ENCODE measurements at regions not wholly inside any gene's neighbourhood (a gene's known extent, or its start where the extent isn't known, plus 50 kb on each side); places are given as distances from the start of the nearest gene placed in this dataset.

DNA sequence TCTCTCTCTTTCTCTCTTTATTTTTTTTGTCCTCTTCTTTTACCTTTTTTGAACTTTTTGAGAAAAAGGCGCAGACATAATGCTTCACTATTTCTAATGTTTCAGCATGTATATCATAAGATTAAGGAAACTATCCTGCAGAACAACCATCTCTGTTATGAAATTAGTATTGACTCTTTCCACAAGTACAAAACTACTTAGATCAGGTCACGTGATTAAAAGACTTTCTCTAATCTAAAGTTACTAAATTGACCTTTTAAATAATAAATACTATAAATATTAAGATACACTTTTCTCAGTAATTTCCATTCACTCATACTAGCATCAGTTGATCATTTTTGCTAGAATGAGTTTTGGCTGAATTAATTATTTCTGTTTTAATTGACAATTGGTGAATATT is 844.5 kb upstream of the LRFN5 start:
- Histone ChIP-seq H3K4me3 (no peak overlapping the region), H3K4me1 (no peaks in the 10 kb centered on the region), H3K27ac (no peak overlapping the region), H3K9me3 (no peaks in the 10 kb centered on the region), H3K4me2 (no peak overlapping the region)
- ChIA-PET POLR2A (no interaction called here), CTCF (no interaction called here)
- no peak for ATAC-seq
- TF ChIP-seq USF2 (IDR thresholded peaks at IDR 0.05) (peak; percentile 29; the same call in 1 of the 2 replicates), KDM1A (IDR thresholded peaks at IDR 0.05; ENCODE audit: low read depth) (no peak)
- no peak for FAIRE-seq
- WGBS (ENCODE audit: missing lambda C conversion rate) = 5% methylated on average over 2 of the region's 2 CpGs
- DNase-seq (ENCODE audit: low read depth in 1 of 2, low spot score in 1 of 2) = no peak

- DNase-seq (ENCODE audit: low read depth in 1 of 2, low spot score in 1 of 2) (no peak), FAIRE-seq (no peak), ATAC-seq (no peak)
- Histone ChIP-seq H3K27ac (no peak overlapping the region), H3K9me3 (no peaks in the 10 kb centered on the region), H3K4me3 (no peak overlapping the region), H3K4me2 (no peak overlapping the region), H3K4me1 (no peaks in the 10 kb centered on the region)
- no peak for TF ChIP-seq ZC3H11A (IDR thresholded peaks at IDR 0.05)
- CTCF ChIA-PET = no interaction called here
- POLR2A ChIA-PET = no interaction called here
Measured at GRCh38 chr14:40760704-40761103, 846.0 kb upstream of the LRFN5 start.

DNA sequence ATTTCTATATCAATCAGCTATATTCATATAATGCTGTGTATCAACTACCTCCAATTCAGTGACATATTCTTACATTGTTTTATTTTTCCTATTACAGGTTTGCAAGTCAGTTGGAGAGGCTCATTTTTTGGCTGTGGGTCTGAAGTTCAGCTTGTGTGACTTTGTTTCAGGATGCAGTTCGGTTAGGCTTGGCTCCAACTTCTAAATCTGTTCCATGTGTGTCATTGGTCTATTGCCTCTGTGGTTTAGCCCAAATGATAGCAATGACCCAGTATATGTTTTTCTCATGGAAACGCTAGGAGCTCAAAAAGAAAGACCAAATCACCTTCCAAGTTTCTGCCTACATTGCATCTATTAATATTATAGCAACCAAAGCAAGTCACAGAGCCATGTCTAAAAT is 848.6 kb upstream of the LRFN5 start:
- POLR2A ChIA-PET = no interaction called here
- no peak for FAIRE-seq
- no peak for ATAC-seq
- DNase-seq (ENCODE audit: low read depth in 1 of 2, low spot score in 1 of 2) = no peak
- Histone ChIP-seq H3K4me3 (no peak overlapping the region), H3K4me2 (no peak overlapping the region), H3K4me1 (no peaks in the 10 kb centered on the region), H3K27ac (no peak overlapping the region), H3K9me3 (no peaks in the 10 kb centered on the region)
- WGBS (ENCODE audit: missing lambda C conversion rate) = 3% methylated on average over 2 of the region's 2 CpGs
- CTCF ChIA-PET = no interaction called here
- TF ChIP-seq JUN (IDR thresholded peaks at IDR 0.05) (no peak), HOXA7 (CRISPR knock-in tag; IDR thresholded peaks at IDR 0.05) (no peak), NPAS2 (CRISPR knock-in tag; IDR thresholded peaks at IDR 0.05; ENCODE audit: borderline replicate concordance) (no peak), SMC3 (IDR thresholded peaks at IDR 0.05) (no peak)
- TF ChIP-seq, protein P1, sequence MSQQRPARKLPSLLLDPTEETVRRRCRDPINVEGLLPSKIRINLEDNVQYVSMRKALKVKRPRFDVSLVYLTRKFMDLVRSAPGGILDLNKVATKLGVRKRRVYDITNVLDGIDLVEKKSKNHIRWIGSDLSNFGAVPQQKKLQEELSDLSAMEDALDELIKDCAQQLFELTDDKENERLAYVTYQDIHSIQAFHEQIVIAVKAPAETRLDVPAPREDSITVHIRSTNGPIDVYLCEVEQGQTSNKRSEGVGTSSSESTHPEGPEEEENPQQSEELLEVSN (IDR thresholded peaks at IDR 0.05; ENCODE audit: borderline replicate concordance, low read depth) = no peak
- TF ChIP-seq, protein P2, sequence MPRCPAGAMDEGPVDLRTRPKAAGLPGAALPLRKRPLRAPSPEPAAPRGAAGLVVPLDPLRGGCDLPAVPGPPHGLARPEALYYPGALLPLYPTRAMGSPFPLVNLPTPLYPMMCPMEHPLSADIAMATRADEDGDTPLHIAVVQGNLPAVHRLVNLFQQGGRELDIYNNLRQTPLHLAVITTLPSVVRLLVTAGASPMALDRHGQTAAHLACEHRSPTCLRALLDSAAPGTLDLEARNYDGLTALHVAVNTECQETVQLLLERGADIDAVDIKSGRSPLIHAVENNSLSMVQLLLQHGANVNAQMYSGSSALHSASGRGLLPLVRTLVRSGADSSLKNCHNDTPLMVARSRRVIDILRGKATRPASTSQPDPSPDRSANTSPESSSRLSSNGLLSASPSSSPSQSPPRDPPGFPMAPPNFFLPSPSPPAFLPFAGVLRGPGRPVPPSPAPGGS (IDR thresholded peaks at IDR 0.05) = no peak

DNA sequence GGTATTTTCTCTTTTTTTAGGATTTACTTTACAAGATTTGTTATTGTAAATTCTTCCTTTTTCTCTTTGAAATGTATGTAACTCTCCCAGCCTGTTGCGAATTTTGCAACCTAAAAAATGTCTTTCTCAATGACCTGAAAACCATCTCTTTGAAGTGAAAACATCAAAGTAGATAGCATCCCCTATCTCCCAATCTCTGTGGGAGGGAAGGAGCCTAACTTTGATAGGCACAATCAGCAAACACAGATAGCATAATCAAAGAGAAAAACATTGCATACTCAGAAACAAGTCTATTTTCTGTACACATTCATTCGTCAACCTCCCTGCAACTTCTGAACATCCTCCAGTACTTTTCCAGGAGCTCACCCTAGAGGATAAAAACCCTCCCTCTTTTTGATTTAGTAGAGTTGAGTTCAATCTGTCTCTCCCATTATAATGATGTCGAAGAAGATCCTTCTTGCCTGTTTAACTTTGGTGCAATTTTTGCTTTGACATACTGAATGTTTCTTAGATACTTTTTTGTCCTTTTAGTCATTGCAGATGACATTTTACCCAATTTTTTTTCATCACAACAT is 849.2 kb upstream of the LRFN5 start:
- 2% methylated on average over 3 of the region's 3 CpGs for WGBS (ENCODE audit: missing lambda C conversion rate)
- H3K4me1 ChIP-seq = no peaks in the 10 kb centered on the region
- FAIRE-seq (no peak), ATAC-seq (no peak), DNase-seq (ENCODE audit: low read depth in 1 of 2, low spot score in 1 of 2) (no peak)
- no peaks in the 10 kb centered on the region for H3K9me3 ChIP-seq
- CTCF ChIA-PET = no interaction called here
- no peak overlapping the region for H3K4me3 ChIP-seq
- no peak overlapping the region for H3K4me2 ChIP-seq
- TF ChIP-seq MAX (IDR thresholded peaks at IDR 0.05) = no peak
- no peak for TF ChIP-seq CBX2 (IDR thresholded peaks at IDR 0.05; ENCODE audit: borderline replicate concordance, low read depth)
- no peak for TF ChIP-seq EHF (CRISPR knock-in tag; IDR thresholded peaks at IDR 0.05)
- no peak for TF ChIP-seq HOXB5 (CRISPR knock-in tag; IDR thresholded peaks at IDR 0.05)
- TF ChIP-seq CTCF (IDR thresholded peaks at IDR 0.05) = no peak
- TF ChIP-seq RCOR1 (IDR thresholded peaks at IDR 0.05; ENCODE audit: low read depth, low read length) = no peak
- TF ChIP-seq FOSB (CRISPR knock-in tag; IDR thresholded peaks at IDR 0.05) = no peak
- TF ChIP-seq, protein P3, sequence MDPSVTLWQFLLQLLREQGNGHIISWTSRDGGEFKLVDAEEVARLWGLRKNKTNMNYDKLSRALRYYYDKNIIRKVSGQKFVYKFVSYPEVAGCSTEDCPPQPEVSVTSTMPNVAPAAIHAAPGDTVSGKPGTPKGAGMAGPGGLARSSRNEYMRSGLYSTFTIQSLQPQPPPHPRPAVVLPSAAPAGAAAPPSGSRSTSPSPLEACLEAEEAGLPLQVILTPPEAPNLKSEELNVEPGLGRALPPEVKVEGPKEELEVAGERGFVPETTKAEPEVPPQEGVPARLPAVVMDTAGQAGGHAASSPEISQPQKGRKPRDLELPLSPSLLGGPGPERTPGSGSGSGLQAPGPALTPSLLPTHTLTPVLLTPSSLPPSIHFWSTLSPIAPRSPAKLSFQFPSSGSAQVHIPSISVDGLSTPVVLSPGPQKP (IDR thresholded peaks at IDR 0.05; ENCODE audit: low read depth, low read length) = no peak
- no peak for TF ChIP-seq EP300 (IDR thresholded peaks at IDR 0.05)
- no peak for TF ChIP-seq ESRRA (IDR thresholded peaks at IDR 0.05; ENCODE audit: borderline replicate concordance, low read length)
- TF ChIP-seq RAD21 (conservative IDR thresholded peaks at IDR 0.05 in 1 of 2, IDR thresholded peaks at IDR 0.05 in 1 of 2) = no peak
- no peak for TF ChIP-seq NPAS2 (CRISPR knock-in tag; IDR thresholded peaks at IDR 0.05; ENCODE audit: borderline replicate concordance)
- no peak for TF ChIP-seq MYC (IDR thresholded peaks at IDR 0.05; ENCODE audit: borderline replicate concordance, low read length)
- no peak overlapping the region for H3K27ac ChIP-seq
- POLR2A ChIA-PET = no interaction called here

All from A549 (cell line).